Colon (tissue), 2 donors: ENCODE measurements at regions not wholly inside any gene's neighbourhood (a gene's known extent, or its start where the extent isn't known, plus 50 kb on each side); places are given as distances from the start of the nearest gene placed in this dataset.

Experiments
- FAIRE-seq: peaks from 2 replicates; lab custom pipeline; 2012; peaks lifted over from hg19 to GRCh38; lab: Jason Lieb, UNC
- donor health status: control.
- donor health status: control.

DNA sequence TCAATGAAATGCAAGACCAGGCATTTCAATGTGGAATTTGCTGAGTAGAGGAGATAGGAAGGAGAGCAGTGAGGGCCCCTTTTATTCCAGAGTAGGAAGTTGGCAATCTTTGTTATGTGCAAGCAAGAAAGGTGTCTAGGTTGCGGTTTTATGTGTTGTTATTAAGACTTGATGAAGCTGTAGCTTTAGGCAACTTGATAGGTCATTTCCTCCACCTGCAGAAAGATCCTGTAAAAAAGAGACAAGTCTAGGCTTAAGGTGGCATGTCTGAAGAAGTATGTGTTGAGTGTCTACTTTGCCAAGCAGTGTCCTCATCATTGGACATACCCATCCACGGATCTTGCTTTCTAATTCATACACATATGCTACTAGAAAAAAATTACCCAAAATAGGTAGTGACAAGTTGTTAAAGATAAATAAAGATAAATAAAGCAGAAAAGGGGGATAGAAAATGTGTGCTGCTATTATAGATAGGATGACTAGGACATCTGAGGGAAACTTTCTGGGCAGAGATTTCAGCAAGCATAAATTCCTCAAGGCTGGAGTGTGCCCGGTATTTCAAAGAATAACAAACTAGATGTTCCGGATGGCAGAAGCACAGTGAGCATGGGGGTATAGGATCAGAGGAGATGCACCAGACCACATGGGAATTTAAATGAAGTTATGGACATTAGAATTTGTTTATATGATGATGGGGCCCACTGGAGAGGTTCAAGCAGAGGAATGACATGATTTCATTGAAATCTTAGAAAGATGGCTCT is 335.0 kb downstream of the TGFB2 start:
- no peak for FAIRE-seq

GRCh38 chr1:218683242-218683641 is 338.1 kb downstream of the TGFB2 start:
- FAIRE-seq = no peak

GRCh38 chr1:218686258-218686657 is 341.1 kb downstream of the TGFB2 start:
- no peak for FAIRE-seq

DNA sequence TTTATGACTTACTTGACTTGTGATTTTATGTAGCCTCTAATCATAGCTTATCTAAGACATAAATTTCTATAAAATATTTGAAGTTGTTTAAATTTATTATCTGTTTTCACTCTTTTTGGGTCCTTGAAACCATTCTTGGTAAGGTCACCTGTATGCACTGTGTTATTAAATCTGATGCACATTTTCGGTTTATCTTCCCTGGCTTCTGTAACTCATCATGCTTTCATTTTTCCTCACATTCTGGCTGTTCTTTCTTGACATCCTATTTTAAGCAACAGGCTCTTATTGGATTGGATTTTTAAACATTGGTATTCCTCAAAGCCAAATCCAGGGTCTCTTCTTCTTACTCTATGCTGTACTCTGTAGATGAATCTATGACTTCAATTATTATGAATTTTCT is 341.6 kb downstream of the TGFB2 start:
- FAIRE-seq = no peak

- no peak for FAIRE-seq
Observed at GRCh38 chr1:218692808-218693207, 347.7 kb downstream of the TGFB2 start.

GRCh38 chr1:218693599-218693998 is 348.5 kb downstream of the TGFB2 start:
- no peak for FAIRE-seq

DNA sequence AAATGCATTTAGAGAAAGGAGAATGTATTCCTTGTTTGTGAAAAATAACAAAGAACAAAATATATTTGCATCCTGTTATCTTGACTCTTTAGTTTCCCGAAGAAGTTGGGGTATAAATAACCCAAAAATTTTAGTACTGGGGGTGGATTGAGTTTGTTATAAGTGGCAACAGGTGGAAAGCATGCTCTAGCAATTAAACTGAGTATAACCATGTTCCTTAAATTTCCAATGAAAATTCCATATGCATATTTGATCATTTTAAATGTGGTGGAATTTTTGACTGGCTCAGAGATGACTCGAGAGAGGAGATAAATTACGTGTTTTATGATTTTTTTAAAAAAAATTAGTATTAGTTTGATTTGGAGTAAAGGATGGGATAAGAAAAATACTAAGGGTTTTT is 348.9 kb downstream of the TGFB2 start:
- no peak for FAIRE-seq

DNA sequence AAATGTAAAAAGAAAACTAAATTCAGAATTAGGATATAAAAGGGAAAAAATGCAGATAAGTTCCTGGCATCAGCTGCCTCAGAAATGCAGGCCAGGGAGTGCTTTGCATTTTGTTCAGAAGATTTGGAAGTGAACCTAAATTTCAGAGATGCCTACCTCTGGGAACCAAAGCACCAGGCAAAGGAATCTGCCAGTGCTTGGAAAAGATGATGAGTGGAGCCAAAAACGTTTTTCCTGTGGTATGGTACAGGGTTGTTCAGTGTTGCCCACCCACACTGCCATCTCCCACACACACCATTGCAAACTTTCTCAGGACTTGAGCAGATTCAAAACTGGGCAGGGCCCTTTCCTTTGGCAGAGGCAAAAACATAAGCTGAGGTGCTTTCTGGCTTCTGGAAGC is 349.5 kb downstream of the TGFB2 start:
- no peak for FAIRE-seq

DNA sequence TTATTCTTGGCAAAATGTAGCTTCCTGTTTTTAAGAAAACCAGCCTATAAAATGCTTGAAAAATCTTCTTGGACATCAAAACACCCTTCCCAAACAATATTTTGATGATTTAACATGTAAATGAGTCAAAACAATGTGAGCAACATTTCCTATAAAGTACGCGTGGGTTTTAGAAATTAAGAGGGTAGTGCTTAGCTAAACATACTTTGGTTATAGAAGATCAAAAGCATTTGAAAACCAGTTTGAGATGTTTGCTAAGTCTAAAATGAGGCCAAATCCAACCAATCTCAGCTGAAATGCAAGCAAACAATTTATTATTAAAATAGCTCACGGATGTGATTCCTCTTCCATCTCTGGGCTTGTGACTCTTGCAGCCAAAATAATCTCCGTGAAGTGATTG is 350.4 kb downstream of the TGFB2 start:
- FAIRE-seq = no peak

DNA sequence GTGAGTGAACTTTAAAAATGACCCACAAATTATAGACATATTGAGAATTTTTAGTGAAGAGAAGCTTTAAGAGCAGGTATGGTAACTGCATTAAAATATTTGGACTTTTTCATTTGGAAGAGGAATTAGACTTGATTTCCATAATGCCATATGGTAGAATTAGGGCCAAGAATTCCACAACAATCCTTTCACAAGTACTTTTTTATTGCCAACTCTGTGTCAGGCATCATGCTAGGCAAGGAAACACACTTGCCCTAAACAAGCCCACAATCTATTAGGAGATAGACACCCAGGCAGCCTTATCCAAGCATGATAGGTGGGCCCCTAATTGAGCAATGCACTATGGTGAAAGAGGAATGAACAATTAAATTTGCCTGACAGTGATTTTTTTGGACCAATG is 353.0 kb downstream of the TGFB2 start:
- no peak for FAIRE-seq

DNA sequence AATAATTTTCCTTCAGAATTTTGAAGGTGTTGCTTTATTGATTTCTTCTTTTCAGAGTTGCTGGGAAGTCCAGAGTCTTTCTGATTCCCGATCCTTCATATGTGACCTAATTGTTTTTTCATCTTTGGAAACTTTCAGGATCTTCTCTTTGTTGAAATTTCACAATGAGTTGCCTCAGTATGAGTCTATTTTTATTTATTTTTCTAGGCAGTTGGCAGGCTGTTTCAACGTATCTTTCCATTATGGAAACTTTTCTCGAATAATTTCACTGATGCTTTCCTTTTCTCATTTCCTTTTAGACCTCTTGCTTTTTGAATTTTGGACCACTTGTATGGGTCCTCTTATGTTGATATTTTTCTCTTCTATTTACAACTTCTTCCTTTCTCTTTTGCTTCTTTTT is 354.3 kb downstream of the TGFB2 start:
- FAIRE-seq = no peak

DNA sequence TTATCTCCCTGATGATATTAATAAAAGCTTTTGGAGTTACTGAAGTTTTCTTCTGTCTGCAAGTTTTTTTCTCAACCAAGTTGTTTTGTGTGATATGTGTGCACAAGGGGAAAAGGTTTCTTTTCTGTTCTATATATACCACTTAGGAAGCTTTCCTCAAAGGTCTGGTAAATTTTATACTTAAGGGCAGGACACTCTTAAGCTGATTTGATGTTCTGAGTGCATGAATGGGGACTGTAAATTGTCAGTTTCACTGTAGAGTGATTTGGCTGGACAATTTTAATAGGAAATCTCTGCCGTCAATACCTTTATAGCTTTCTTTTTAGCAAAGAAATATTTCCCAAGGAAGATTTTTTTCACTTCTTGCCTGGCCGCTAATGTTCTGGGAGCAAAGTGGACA is 354.7 kb downstream of the TGFB2 start:
- FAIRE-seq = no peak

GRCh38 chr1:218700666-218701065 is 355.5 kb downstream of the TGFB2 start:
- no peak for FAIRE-seq

DNA sequence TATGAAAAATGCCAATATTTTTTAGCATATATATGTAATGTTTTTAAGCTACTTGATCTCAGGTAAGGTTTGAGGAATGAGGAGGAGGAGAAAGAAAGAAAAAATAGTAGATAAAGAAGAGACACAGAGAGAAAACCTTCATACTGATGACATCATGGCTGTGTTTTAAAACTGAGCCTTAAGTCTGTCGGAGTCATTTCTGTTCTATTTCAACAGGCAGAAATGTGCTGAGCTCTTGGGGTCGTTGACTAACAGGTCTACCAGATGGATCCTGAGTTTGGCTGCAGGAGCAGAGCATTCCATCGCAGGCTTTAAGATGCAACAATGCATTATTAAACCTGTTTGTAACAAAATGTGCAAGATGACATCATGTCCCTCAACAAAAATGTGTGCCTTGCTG is 356.0 kb downstream of the TGFB2 start:
- FAIRE-seq = no peak

GRCh38 chr1:218702775-218703174 is 357.6 kb downstream of the TGFB2 start:
- FAIRE-seq = no peak

DNA sequence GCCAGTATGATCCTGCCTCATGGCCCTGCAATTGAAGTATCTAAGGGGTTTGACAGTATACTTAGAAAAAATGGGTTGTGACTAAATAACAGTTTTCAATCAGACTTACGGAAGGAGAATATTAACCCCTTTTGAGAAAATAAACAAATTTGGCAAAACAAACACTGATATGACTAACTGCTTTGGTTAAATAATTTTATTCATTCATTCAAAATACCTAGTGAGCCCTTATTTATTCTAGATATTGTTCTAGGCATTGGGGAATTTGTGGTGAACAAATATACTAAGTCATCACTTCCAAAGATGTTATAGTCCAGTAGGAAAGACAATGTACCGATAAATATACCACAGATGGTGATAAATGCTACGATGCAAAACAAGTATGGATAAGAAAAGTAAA is 358.7 kb downstream of the TGFB2 start:
- no peak for FAIRE-seq

GRCh38 chr1:218705391-218705790 is 360.3 kb downstream of the TGFB2 start:
- no peak for FAIRE-seq

DNA sequence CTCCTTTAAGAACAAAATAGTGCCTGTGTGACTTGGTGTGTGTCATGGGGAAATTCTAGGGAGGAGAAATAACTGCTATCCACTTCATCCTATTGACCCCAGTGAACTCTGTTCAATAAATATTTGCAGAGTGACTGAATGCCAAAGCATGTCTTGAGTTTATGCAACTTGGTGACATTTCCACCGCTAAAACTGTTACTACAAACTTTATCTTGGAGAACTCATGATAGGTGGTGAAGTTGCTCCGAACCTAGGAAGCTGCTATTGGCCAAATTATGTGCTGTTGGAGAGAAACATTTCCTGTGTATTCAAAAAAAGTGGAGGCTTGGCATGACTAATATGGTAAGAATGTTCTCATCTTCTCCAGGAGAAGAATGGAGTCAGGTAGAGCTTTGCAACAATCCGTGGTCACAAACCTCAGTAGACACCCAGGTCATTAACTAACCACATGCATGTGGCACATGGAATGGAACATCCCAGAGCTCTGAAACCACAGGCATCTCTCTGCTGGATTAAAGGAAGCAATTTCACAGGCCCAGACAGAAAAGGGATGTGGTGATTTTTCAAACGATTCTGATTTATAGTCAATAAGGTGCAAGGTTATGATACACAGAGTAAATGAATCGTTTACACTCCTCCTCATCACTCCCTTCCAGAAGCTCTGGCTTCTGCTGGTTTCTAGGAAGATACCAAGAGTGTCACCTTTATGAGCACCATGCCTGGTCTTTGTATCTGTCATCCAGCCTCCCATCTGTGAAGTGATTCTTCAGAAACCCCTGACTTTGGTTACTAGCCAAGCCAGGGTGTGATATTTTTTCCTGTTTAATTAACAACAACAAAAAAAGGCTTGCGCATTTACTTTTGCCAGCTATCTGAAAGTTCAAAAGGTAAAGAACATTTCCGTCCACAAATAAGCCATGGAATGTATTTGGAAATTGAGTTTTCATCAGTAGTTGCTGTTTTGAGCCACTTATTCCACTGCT is 361.1 kb downstream of the TGFB2 start:
- FAIRE-seq = no peak

DNA sequence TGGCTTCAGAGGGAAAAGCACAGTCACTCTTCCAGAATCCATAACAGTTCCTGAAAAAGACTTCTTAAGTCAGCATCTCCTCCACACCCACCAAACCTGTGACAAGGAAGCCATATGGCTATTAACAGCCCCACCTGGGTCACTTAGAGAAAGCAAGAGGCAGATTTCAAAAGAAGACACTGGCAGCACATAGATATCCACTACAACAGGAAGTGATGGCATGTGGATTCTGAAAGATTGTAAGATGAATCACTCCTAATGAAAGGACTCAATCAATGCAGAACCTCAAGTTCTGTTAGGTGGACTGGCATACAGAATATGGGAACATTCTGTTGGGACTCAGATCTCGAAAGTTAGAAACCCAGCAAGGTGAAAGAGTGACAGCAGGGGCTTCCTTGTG is 365.9 kb downstream of the TGFB2 start:
- no peak for FAIRE-seq

DNA sequence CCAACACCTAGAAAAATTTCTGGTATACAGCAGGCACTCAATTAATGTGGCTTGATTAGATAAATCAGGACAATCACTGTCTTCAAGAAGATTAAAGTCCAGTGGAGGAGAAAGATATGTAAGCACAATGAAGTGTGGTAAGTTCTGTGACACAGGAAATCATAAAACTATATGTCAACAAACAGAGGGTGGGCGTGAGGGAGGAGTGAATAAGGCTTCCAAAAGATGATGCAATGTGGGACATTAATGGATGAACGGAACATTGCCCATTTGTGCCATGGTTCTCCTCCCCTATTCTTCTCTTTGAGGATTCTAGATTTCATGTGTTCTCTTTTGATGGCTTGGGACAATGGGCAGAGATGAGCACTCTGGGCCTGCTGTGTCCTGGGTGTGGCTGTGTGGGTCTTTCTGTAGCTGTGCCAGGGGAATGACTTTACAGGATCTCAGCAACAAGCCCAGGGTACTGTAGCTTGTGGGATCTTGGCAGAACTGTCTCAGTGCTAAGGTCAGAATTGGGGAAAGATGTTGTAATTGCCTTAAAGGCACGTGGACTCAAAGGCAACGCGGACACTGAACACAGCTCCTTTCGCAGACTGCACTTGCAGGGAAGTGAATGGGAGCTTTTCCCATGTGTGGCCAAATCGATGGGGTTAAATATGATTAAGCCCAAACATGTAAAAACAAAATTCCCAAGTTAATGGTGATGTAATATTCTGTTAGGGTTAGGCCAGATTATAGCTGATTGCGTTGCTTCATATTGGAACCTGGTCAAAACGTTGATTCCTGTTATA is 366.9 kb downstream of the TGFB2 start:
- FAIRE-seq = no peak

GRCh38 chr1:218712677-218713076 is 367.5 kb downstream of the TGFB2 start:
- no peak for FAIRE-seq

GRCh38 chr1:218715961-218716669 is 371.0 kb downstream of the TGFB2 start:
- FAIRE-seq = no peak
